ENCODE measurements at regions not wholly inside any gene's neighbourhood (a gene's known extent, or its start where the extent isn't known, plus 50 kb on each side); places are given as distances from the start of the nearest gene placed in this dataset.

DNA sequence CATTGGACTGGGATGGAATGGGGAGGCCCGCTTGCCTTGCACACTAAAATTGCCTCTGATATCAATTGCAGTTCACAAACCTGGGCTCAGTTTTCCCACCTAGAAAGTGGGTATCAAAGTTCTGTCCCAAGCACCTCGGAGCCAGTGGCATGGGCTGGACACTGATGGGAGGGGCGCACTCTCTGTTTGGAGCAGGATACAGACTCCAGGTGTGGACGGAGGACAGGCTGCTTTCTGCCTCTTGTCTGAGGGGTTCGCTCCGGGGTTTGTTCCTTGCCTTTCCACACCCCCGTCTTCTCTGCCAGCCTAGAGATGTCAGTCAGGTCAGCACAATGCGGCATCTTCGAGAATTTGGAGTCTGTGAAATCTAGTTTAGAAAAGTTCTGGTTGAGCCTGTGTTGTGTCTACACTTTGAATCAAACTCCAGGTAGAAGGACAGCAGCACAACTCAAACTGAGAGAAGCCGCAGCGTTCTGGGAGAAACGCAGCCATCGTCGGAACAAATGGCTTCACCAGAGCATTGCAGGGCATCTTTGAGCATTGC is 141.9 kb downstream of the TEX29 start:
- Histone ChIP-seq H3K36me3 (ENCODE audit: insufficient read depth, low read length) (no peaks in the 10 kb centered on the region), H3K4me3 (ENCODE audit: low read length) (no peak overlapping the region), H3K79me2 (replicated peaks; ENCODE audit: insufficient read depth, low read length) (no peaks in the 10 kb centered on the region), H3K9me2 (ENCODE audit: insufficient read depth, low read length) (no peaks in the 10 kb centered on the region), H3K9ac (ENCODE audit: low read length) (no peak overlapping the region), H3K27me3 (ENCODE audit: insufficient read depth, low read depth, low read length) (no peaks in the 10 kb centered on the region), H4K20me1 (ENCODE audit: insufficient read depth) (no peaks in the 10 kb centered on the region), H3K27ac (ENCODE audit: low read length) (no peak overlapping the region), H3K4me2 (ENCODE audit: low read length) (no peak overlapping the region), H3K9me3 (ENCODE audit: low read length) (no peaks in the 10 kb centered on the region), H2AFZ (ENCODE audit: low read depth, low read length) (no peak overlapping the region), H3F3A (ENCODE audit: insufficient read depth, low read length, poor library complexity, severe bottlenecking) (no peaks in the 10 kb centered on the region)
- TF ChIP-seq, protein P1, sequence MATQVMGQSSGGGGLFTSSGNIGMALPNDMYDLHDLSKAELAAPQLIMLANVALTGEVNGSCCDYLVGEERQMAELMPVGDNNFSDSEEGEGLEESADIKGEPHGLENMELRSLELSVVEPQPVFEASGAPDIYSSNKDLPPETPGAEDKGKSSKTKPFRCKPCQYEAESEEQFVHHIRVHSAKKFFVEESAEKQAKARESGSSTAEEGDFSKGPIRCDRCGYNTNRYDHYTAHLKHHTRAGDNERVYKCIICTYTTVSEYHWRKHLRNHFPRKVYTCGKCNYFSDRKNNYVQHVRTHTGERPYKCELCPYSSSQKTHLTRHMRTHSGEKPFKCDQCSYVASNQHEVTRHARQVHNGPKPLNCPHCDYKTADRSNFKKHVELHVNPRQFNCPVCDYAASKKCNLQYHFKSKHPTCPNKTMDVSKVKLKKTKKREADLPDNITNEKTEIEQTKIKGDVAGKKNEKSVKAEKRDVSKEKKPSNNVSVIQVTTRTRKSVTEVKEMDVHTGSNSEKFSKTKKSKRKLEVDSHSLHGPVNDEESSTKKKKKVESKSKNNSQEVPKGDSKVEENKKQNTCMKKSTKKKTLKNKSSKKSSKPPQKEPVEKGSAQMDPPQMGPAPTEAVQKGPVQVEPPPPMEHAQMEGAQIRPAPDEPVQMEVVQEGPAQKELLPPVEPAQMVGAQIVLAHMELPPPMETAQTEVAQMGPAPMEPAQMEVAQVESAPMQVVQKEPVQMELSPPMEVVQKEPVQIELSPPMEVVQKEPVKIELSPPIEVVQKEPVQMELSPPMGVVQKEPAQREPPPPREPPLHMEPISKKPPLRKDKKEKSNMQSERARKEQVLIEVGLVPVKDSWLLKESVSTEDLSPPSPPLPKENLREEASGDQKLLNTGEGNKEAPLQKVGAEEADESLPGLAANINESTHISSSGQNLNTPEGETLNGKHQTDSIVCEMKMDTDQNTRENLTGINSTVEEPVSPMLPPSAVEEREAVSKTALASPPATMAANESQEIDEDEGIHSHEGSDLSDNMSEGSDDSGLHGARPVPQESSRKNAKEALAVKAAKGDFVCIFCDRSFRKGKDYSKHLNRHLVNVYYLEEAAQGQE (IDR thresholded peaks at IDR 0.05; ENCODE audit: borderline replicate concordance), result no peak
- TF ChIP-seq EZH2 (IDR thresholded peaks at IDR 0.05; ENCODE audit: borderline replicate concordance, insufficient read depth, low read length, poor library complexity, severe bottlenecking), result no peak
- no peak for TF ChIP-seq RAD21 (conservative IDR thresholded peaks at IDR 0.05)
- TF ChIP-seq TAF1 (IDR thresholded peaks at IDR 0.05; ENCODE audit: low read depth), result no peak
- TF ChIP-seq SMC3 (conservative IDR thresholded peaks at IDR 0.05; ENCODE audit: poor library complexity), result no peak
- TF ChIP-seq, protein P2, sequence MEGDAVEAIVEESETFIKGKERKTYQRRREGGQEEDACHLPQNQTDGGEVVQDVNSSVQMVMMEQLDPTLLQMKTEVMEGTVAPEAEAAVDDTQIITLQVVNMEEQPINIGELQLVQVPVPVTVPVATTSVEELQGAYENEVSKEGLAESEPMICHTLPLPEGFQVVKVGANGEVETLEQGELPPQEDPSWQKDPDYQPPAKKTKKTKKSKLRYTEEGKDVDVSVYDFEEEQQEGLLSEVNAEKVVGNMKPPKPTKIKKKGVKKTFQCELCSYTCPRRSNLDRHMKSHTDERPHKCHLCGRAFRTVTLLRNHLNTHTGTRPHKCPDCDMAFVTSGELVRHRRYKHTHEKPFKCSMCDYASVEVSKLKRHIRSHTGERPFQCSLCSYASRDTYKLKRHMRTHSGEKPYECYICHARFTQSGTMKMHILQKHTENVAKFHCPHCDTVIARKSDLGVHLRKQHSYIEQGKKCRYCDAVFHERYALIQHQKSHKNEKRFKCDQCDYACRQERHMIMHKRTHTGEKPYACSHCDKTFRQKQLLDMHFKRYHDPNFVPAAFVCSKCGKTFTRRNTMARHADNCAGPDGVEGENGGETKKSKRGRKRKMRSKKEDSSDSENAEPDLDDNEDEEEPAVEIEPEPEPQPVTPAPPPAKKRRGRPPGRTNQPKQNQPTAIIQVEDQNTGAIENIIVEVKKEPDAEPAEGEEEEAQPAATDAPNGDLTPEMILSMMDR (IDR thresholded peaks at IDR 0.05; ENCODE audit: poor library complexity, severe bottlenecking), result no peak
- TF ChIP-seq EP300 (conservative IDR thresholded peaks at IDR 0.05; ENCODE audit: poor library complexity, severe bottlenecking), result no peak

DNA sequence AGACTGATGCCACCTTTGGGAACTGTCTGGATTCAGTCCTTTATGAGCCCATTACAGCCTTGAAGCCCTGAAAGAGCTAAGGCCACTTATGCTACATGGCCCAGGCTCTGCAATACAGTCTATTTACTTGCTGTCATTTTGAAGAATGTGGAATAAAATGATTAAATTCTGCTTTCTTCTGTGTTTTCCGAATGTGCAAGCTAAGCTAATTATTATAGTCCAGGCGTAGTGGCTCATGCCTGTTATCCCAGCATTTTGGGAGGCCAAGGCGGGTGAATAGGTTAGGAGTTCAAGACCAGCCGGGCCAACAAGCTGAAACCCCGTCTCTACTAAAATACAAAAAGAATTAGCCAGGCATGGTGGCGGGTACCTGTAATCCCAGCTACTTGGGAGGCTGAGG is 142.5 kb downstream of the TEX29 start:
- H3K27ac ChIP-seq (ENCODE audit: low read length), result no peak overlapping the region
- no peak overlapping the region for H3K9ac ChIP-seq (ENCODE audit: low read length)
- H3K9me3 ChIP-seq (ENCODE audit: low read length), result no peaks in the 10 kb centered on the region
- TF ChIP-seq TAF1 (IDR thresholded peaks at IDR 0.05; ENCODE audit: low read depth) (no peak), EZH2 (IDR thresholded peaks at IDR 0.05; ENCODE audit: borderline replicate concordance, insufficient read depth, low read length, poor library complexity, severe bottlenecking) (no peak), RAD21 (conservative IDR thresholded peaks at IDR 0.05) (no peak), POLR2AphosphoS5 (IDR thresholded peaks at IDR 0.05) (no peak), EP300 (conservative IDR thresholded peaks at IDR 0.05; ENCODE audit: poor library complexity, severe bottlenecking) (no peak), MXI1 (conservative IDR thresholded peaks at IDR 0.05; ENCODE audit: poor library complexity, severe bottlenecking) (no peak), SMC3 (conservative IDR thresholded peaks at IDR 0.05; ENCODE audit: poor library complexity) (no peak)
- TF ChIP-seq, protein P1 (IDR thresholded peaks at IDR 0.05; ENCODE audit: borderline replicate concordance), result no peak
- TF ChIP-seq, protein P2 (IDR thresholded peaks at IDR 0.05; ENCODE audit: poor library complexity, severe bottlenecking), result no peak
- H3K4me3 ChIP-seq (ENCODE audit: low read length), result no peak overlapping the region
- no peaks in the 10 kb centered on the region for H3K27me3 ChIP-seq (ENCODE audit: insufficient read depth, low read depth, low read length)
- no peaks in the 10 kb centered on the region for H3K79me2 ChIP-seq (replicated peaks; ENCODE audit: insufficient read depth, low read length)
- H3K9me2 ChIP-seq (ENCODE audit: insufficient read depth, low read length), result no peaks in the 10 kb centered on the region
- H4K20me1 ChIP-seq (ENCODE audit: insufficient read depth), result no peaks in the 10 kb centered on the region
- H3K4me2 ChIP-seq (ENCODE audit: low read length), result no peak overlapping the region
- no peaks in the 10 kb centered on the region for H3K36me3 ChIP-seq (ENCODE audit: insufficient read depth, low read length)
- H2AFZ ChIP-seq (ENCODE audit: low read depth, low read length), result no peak overlapping the region
- H3F3A ChIP-seq (ENCODE audit: insufficient read depth, low read length, poor library complexity, severe bottlenecking), result no peaks in the 10 kb centered on the region
